Amygdala (tissue), 56 donors: ENCODE measurements at regions not wholly inside any gene's neighbourhood (a gene's known extent, or its start where the extent isn't known, plus 50 kb on each side); places are given as distances from the start of the nearest gene placed in this dataset.
"Not testable (repeated sequence)": the region's sequence is repeated elsewhere in the genome, so short reads cannot be mapped to it uniquely, and the experiment has no call there.

ENCODE experiments used
- DNase-seq, 56 donors: peaks; one replicate each; lab custom pipeline; 2025; lab: John Stamatoyannopoulos, UW

DNA sequence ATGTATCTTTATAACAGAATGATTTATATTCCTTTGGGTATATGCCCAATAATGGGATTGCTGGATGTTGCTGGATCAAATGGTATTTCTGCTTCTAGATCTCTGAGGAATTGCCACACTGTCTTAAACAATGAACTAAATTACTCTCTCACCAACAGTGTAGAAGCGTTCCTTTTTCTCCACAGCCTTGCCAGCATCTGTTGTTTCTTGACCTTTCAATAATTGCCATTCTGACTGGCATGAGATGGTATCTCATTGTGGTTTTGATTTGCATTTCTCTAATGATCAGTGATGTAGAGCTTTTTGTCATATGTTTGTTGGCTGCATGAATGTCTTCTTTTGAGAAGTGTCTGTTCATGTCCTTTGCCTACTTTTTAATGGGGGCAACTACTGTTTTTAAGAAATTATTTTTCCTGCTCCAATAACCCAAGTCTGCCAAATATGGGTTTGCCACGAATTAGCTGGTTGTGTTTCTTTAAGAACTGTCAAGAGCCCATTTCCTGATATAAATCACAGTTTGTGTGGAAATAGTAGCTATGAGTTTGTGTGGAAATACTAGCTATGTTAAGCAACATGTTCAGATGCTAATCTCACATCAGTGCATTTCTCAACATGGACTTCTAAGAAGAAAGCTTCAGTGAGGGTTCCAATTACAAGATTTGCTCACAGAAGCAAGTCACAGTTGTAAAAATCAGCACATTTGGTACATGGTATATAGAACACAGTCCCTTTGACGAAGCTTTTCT, 259.4 kb downstream of the ANAPC1 start:
- no peak for DNase-seq

DNA sequence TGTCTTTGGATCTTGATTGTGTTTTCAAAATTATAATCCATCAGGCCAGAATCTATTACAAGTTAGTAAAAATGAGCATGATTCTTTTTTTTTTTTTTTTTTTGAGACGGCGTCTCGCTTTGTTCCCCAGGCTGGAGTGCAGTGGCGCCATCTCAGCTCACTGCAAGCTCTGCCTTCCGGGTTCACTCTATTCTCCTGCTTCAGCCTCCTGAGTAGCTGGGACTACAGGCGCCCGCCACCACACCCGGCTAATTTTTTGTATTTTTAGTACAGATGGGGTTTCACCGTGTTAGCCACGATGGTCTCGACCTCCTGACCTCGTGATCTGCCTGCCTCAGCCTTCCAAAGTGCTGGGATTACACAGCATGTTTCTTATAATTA, 258.8 kb downstream of the ANAPC1 start:
- DNase-seq = not testable (repeated sequence)

DNA sequence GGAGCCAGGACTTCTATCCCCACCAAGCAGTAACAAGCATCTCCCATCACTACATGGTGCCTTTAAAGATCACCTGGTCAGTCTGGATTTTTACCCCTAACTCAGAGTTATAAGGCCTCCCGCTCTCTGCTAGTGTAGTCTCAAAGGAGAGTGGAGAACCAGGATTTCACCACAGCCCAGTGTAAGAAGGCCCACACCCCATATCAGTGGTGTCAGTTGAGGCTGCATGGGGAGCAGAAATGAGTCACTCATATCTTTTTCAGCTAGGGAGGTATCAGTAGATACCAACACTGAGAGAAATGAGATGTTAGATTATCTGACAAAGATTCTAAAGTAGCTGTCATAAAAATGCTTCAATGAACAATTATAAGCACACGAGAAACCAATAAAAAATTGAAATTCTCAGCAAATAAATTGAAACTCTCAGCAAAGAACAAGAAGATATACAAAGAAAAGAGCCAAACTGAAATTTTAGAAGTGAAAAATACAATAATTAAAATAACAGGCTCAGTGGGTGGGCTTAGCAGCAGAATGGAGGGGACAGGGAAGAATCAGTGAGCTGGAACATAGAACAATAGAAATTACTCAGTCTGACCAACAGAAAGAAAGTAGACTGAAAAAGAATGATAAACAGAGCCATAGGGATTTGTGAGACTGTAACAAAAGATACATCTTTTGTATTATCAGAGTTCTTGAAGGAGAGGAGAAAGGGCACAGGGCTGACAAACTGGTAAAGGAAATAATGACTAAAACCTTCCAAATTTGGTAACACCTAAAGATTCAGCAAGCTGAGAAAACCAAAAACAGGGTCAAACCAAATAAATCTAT, 257.7 kb downstream of the ANAPC1 start:
- DNase-seq = no peak

DNA sequence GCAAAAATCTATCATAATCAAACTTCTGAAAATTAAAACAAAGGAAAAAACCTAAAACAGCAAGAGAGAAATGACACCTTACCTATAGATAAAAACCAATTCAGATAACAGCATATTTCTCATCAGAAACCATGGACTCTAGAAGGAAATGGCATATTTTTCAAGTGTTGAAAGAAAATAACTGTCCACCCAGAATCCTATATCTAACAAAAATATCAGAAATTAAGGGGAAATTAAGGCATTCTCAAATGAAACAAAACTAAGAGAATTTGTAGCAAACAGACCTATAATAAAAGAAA, 257.2 kb downstream of the ANAPC1 start:
- DNase-seq = no peak

DNA sequence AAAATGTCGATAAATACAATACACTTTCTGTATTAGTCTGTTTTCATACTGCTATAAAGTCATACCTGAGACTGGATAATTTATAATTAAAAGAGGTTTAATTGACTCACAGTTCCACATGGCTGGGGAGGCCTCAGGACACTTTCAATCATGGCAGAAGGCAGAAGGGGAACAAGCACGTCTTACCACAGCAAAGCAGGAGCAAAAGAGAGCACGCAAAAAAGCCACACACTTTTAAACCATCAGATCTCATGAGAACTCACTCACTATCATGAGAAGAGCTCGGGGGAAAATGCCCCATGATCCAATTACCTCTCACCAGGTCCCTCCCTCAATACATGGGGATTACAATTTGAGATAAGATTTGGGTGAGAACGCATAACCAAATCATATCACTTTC, 256.7 kb downstream of the ANAPC1 start:
- DNase-seq = no peak

DNA sequence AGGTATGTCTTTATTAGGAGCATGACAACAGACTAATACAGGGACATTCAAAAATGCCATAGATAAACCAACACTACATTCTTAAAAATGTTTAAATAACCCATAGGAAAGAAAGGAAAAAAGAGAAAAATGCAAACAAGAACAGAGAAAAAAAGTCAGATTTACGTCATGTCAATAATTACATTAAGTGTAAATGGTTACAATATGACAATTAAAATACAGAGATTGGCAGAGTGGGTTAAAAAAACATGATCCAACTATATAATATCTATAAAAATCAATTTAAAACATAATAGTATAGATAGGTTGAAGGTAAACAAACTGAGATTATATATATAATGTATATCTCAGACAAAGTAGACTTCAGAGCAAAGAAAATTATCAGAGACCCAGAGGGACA, 255.8 kb downstream of the ANAPC1 start:
- DNase-seq = no peak

DNA sequence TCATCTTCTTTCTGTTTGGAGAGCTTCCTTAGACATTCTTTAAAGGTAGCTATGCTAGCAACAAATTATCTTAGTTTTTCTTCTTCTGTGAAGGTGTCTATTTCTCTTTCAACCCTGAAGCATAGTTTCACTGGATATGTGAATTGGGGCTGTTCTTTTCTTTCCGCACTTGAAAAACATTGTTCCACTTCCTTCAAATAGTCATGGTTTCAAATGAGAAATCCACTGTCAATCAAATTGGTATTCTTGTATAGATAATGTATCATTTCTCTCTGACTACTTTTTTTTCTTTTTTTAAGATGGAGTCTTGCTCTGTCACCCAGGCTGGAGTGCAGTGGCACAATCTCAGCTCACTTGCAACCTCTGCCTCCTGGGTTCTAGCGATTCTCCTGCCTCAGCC, 254.0 kb downstream of the ANAPC1 start:
- DNase-seq = no peak

DNA sequence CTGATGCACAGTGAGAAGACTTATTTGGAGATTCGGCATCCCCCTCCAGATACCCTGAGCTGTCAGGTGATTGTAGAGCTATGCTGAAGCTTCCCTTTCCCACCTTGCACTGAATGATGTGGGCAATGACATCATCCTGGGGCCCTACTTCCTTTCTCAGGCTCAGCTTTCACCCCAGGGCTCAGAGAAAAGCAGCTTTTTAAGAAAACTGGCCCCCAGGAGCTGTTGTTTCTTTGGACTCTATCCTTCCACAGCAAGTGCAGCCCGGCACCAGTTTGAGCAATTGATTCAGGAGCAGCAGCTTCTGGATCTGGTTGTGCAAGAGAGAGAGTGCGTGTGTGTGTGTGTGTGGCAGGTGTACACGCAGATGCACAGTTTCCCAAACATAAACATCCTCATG, 251.3 kb downstream of the ANAPC1 start:
- no peak for DNase-seq

DNA sequence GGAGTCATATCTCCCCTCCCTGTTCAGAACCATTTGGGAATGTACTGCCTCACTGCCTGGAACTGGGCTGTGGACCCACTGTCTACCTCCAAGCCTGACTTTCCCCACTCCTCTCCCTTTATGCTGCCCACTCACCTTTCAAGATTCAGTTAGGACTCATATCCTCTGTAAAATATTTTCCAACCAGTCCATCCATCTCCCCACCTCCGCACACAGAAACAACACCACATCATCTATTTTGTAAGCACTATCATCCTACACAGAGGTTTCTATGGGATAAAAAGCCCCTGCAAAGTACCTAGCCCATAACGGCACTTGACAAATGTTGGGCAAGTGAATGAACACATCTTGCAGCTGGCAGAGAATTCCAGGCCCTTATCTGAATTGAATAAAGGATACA, 250.8 kb downstream of the ANAPC1 start:
- DNase-seq = no peak

DNA sequence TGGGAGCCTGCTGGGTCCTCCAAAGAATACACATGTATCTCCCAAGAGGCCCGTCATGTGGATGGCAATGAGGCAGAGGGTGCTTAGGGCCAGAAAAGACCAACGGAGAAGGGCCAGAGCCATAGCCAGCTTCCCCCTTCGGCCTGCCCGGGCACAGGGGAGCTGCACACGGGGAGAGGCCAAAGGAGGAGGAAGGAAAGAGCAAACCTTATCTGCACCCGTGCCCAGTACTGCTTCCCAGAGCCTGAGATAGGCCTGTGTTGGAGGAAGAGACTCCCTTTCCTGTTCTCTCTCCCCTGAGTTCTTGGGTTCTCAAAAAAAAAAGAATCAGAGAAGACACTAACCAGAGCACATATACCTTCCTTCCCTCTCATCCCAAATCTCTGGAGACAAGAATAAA, 250.3 kb downstream of the ANAPC1 start:
- DNase-seq = no peak

DNA sequence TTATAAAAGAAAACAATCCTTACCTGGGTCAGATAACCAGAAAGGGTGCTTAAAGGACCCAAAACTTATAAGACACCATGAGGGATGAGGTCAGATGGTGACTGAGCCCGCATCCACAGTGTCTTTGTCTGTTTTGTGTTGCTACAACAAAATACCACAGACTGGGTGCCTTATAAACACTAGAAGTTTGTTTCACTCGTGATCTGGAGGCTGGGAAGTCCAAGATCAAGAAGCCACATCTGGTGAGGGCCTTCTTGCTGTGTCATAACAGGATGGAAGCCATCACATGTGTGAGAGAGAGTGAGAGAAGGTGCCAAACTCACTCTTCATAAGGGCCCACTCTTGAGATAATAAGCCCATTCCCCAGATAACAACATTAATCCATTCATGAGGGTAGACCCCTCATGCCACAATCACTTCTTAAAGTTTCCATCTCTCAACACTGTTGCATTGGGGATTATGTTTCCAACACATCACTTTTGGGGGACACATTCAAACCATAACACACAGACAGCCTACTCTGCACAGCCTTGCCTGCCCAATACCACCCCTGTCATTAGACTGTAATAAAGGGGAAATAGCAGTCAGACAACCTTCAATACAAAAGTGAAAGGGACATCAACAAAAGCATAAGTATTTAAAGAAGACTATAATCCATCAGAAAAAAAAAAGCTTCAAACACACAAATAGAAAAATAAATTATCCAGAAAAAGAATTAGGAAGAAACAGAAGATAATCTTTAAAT, 249.8 kb downstream of the ANAPC1 start:
- DNase-seq = no peak

DNA sequence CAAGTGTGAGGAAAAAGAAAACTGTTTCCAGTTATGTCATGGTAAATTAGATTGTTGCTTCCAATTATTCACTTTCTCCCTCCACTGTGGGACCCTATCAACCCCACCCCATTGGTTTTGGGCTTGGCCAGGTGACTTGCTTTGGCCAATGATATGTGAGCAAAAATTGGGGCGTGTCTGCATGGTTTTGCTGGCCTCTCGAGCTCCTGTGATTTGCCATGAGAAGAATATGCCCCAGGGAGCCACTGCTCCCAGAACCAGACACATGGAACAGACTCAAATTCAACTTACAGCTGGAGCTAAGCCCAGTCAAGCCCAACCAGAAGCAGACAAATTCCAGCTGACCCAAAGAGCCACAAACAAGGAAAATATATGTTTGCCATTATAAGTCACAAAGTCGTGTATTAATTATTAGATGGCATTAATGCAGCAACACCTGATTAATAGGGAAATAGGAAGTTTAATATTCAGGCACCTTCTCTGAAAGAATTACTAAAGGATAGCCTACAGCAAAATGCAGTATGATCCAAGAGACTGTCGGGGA, 248.9 kb downstream of the ANAPC1 start:
- no peak for DNase-seq

DNA sequence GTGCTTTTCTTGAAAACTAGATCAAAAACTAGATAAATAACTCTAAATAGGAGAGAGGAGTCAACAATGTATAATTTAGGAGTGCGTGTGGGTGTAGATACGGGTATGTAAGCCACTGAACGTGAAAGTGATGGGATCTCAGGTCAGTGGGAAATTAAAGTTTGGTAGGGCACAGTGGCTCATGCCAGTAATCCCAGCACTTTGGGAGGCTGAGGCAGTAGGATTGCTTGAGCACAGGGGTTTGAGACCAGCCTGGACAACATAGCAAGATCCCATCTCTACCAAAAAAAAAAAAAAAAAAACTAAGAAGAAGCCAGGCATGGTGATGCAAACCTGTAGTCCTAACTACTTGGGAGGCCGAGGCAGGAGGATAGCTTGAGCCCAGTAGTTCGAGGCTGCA, 247.1 kb downstream of the ANAPC1 start:
- DNase-seq = no peak

DNA sequence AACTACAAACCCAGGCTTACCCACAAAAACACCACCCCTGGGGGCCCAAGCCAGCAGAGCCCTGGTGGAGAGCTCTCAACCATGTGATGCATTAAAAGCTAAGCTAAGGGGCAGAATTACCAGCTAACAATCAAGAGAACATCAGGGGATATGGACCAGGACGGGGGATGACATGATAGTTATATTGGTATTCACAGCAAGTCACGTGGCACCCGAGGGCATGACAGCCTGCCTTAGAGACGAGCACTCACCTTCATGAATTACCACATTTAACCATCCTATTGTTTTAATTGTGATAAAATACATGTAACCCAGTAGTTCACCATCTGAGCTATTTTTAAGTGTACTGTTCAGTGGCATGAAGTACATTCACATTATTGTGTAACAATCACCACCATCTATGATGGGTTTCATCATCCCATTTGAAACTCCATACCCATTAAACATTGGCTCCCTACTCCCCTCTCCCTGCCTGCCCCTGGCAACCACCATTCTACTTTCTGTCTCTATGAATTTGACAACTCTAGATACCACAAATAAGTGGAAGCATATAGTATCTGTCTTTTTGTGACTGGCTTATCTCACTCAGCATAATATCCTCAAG, 245.6 kb downstream of the ANAPC1 start:
- DNase-seq = no peak

DNA sequence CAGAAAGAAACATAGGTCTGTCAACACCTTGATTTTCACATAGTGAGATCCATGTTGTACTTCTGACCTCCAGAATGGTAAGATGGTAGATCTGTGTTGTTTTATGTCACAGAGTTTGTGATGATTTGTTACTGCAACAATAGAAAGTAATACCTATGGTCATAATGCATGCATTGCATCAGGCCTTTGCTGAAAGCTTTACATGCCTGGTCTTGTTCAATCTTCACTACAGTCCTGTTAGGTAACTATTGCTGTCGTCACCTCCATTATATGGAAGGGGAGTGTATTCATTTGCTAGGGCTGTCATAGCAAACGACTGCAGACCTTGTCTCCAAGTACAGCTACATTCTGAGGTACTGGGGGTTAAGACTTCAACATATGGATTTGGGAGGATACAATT, 243.5 kb downstream of the ANAPC1 start:
- no peak for DNase-seq

DNA sequence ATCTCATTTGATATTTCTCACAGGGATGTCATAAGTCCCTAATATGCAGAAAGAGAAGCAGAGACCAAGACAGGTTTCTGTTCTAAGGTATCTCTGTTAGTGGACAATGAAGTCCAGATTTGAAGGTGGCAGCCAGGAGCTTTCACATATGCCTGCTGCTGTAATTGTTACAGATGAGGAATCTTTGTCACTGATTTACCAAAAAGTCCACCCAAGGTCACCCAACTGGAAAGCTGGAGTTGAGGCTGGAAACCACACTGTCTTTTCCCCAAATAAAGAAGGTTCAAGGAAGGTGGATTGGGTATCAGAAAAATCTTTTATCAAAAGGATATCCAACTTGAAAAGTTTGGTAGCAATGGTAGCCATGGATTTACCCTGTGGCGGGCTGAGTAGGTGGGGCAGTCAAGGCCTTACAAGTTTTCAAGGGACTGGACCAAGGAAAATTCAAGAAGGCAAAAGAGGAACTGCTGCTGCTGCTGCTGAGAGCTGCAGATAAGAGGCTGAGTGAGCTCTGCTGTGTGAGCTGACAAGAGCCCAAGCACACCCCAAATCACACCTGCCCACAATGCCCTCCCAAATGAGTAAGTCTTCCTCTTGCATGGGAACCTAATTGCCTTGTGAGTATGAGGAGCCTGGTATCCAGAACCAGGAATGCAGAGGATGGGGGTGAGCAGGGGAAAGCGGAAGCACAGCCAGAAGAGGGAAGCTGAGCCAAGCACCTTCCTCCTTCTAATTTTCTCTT, 241.2 kb downstream of the ANAPC1 start:
- DNase-seq = no peak

DNA sequence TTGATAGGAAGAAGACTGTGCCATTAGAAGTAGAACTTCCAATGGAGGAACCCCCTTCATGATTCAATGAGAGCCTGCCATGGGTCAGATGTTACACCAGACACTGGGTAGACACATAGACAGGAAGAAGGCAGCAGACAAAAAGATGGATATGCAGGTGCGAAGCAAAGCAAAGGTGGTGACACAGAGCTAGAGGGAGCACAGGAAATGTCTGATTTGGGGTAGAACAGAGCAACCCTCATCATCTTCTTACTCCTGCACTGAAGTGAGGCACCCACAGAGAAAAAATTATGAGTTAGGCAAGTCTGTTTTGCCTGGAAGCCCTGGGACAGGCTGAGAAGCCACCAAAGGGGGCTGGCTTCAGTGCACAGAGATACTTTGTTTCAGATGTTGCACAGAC, 240.2 kb downstream of the ANAPC1 start:
- DNase-seq = no peak

DNA sequence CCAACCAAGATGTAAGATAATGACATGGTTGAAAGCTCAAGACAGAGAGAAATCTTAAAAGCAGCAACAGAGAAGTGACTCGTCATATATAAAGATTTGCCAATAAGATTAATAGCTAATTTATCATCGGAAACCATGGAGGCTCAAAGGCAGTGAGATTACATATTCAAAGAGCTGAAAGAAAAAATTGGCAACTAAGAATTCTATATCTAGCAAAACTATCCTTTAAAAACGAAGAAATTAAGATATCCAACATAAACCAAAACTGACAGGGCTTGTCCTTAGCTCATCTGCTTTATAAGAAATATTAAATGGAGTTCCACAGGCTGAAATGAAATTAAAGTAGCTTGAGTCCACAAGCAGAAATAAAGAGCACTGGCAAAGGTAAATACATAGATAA, 236.6 kb downstream of the ANAPC1 start:
- DNase-seq = no peak

DNA sequence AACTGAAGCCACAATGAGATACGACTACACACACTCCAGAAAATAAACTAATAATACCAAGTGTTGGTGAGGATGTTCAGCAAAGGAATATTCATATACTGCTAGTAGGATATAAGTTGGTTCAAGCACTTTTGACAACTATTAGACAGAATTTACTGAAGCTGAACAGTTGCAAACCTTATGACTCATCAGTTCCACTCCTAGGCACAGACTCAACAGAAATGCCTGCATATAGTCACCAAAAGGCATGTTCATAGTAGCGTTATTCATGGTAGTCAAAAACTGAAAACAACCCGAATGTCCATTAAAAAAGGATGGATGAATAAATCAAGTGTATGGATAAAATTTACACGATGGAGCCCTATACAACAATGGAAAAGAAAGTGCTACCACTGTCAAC, 232.0 kb downstream of the ANAPC1 start:
- DNase-seq = no peak

DNA sequence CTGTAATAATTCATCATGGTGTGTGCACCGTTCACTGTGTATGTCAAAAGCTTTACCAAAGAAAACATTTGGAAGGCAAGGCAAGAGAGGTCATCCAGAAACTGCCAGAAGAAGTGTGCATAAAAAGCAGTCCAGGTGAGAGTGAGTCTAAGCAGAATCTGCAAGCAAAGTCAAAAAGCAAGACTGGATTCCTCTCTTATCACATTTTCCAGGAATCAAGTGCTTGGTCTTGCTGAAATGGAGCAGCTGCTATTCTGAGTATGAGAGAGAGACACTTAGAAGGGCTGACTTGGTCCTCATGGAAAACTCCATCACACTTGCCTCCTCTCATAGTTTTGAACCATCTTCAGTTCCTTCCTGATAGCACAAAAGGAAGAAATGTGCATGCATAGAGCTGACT, 231.3 kb downstream of the ANAPC1 start:
- no peak for DNase-seq
